HG03175 (cell line): ENCODE measurements at regions not wholly inside any gene's neighbourhood (a gene's known extent, or its start where the extent isn't known, plus 50 kb on each side); places are given as distances from the start of the nearest gene placed in this dataset.

Source experiments
- ATAC-seq: cut with Tn5 transposase; IDR thresholded peaks from one replicate; pipeline ENCODE4 v1.9.1; 2021; ENCODE audit warnings: mild to moderate bottlenecking, moderate library complexity; ENCODE audit not compliant: unreplicated experiment

GRCh38 chr6:119587537-119587936 is 238.0 kb upstream of the MAN1A1 start:
- ATAC-seq, result no peak

- ATAC-seq, result no peak
Observed at GRCh38 chr6:119586250-119586882, 236.8 kb upstream of the MAN1A1 start.

GRCh38 chr6:119584088-119584487 is 234.5 kb upstream of the MAN1A1 start:
- ATAC-seq, result no peak

GRCh38 chr6:119581220-119581619 is 231.7 kb upstream of the MAN1A1 start:
- no peak for ATAC-seq

- no peak for ATAC-seq
Observed at GRCh38 chr6:119575721-119576120, 226.2 kb upstream of the MAN1A1 start.

- no peak for ATAC-seq
Observed at GRCh38 chr6:119568580-119568979, 219.0 kb upstream of the MAN1A1 start.

- no peak for ATAC-seq
Observed at GRCh38 chr6:119566546-119567260, 217.1 kb upstream of the MAN1A1 start.

GRCh38 chr6:119565893-119566292 is 216.3 kb upstream of the MAN1A1 start:
- ATAC-seq, result no peak

- ATAC-seq, result no peak
Observed at GRCh38 chr6:119562168-119562567, 212.6 kb upstream of the MAN1A1 start.

- no peak for ATAC-seq
Observed at GRCh38 chr6:119559586-119559985, 210.0 kb upstream of the MAN1A1 start.

GRCh38 chr6:119557239-119557638 is 207.7 kb upstream of the MAN1A1 start:
- ATAC-seq, result no peak

- no peak for ATAC-seq
Observed at GRCh38 chr6:119552021-119552420, 202.5 kb upstream of the MAN1A1 start.

- ATAC-seq, result no peak
Observed at GRCh38 chr6:119547024-119547423, 197.5 kb upstream of the MAN1A1 start.

GRCh38 chr6:119545245-119545644 is 195.7 kb upstream of the MAN1A1 start:
- ATAC-seq, result no peak

GRCh38 chr6:119544325-119545175 is 195.0 kb upstream of the MAN1A1 start:
- ATAC-seq, result no peak

- no peak for ATAC-seq
Observed at GRCh38 chr6:119543332-119543731, 193.8 kb upstream of the MAN1A1 start.

GRCh38 chr6:119542037-119542436 is 192.5 kb upstream of the MAN1A1 start:
- no peak for ATAC-seq

GRCh38 chr6:119541132-119541905 is 191.8 kb upstream of the MAN1A1 start:
- ATAC-seq, result no peak

GRCh38 chr6:119540417-119540816 is 190.9 kb upstream of the MAN1A1 start:
- no peak for ATAC-seq

GRCh38 chr6:119539066-119539746 is 189.6 kb upstream of the MAN1A1 start:
- no peak for ATAC-seq
